ENCODE measurements at regions not wholly inside any gene's neighbourhood (a gene's known extent, or its start where the extent isn't known, plus 50 kb on each side); places are given as distances from the start of the nearest gene placed in this dataset.
A peak's percentile ranks its signal among the peaks of the same experiment; 100 is the strongest.
"Not testable (repeated sequence)": the region's sequence is repeated elsewhere in the genome, so short reads cannot be mapped to it uniquely, and the experiment has no call there.

GRCh38 chr2:91839904-91840868 lies 3031.0 kb upstream of the TEKT4 start:
- peak; percentile 2 for DNase-seq (ENCODE audit: low spot score)

DNA sequence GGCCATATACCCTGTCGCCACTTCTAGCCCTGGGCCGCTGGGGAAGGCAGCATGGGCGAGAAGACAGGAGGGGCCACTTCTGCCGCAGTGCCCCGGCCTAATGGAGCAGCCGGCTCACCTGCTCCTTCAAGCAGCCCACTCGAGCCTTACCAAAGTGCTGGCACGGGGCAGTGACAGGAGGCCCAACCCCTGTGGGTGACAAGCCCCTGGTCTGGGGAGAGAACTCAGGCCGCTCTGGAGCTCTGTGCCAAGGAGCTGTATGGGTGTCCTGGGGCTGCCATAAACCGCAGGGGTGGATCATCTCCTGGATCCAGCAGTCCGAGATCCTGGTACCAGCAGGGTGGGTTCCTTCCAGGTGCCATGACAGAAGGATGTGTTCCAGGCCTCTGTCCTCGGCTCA lies 3029.0 kb upstream of the TEKT4 start:
- not testable (repeated sequence) for DNase-seq (ENCODE audit: low spot score)

DNA sequence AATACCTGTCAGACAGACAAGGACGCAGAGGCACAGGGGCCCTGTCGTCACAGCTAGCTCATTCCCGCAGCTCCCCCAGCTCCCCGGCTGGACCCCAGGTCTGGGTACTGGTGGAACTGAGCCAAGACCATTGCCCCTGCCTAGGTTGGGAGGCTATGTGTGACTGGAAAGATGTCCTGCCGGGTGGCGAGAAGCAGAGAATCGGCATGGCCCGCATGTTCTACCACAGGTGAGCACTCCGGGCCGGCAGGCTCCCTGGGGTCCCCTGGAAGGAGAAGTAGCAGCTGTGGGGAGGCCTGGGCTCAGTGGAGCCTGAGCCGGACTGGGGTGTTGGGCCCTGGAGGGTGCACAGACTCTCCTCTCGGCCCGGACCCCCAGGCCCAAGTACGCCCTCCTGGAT lies 3028.3 kb upstream of the TEKT4 start:
- not testable (repeated sequence) for DNase-seq (ENCODE audit: low spot score)

GRCh38 chr2:91843723-91844450 lies 3027.3 kb upstream of the TEKT4 start:
- not testable (repeated sequence) for DNase-seq (ENCODE audit: low spot score)

DNA sequence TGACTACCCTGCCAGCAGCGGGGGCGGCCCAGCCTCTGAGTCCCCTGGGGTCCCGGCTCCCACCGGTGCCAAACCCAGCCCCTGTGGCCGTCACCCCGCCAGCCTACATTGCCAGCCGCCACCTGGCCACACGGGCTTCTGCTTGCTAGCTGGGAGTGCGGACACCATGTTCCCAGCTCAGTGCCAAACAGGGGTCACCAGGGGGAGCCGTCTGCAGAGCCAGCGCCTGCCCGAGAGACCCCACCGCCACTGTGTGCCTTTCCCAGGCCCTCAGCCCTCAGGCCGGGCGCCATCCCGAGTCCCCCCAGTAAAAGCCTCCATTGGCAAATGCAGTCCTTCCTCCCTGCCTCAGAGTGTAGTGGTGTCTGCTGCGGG lies 3026.8 kb upstream of the TEKT4 start:
- DNase-seq (ENCODE audit: low spot score) = not testable (repeated sequence)

GRCh38 chr2:91846388-91846787 lies 3024.8 kb upstream of the TEKT4 start:
- not testable (repeated sequence) for DNase-seq (ENCODE audit: low spot score)

- not testable (repeated sequence) for DNase-seq (ENCODE audit: low spot score)
Measured at GRCh38 chr2:91851689-91852420, 3019.4 kb upstream of the TEKT4 start.

- not testable (repeated sequence) for DNase-seq (ENCODE audit: low spot score)
Measured at GRCh38 chr2:91856971-91857370, 3014.3 kb upstream of the TEKT4 start.

DNA sequence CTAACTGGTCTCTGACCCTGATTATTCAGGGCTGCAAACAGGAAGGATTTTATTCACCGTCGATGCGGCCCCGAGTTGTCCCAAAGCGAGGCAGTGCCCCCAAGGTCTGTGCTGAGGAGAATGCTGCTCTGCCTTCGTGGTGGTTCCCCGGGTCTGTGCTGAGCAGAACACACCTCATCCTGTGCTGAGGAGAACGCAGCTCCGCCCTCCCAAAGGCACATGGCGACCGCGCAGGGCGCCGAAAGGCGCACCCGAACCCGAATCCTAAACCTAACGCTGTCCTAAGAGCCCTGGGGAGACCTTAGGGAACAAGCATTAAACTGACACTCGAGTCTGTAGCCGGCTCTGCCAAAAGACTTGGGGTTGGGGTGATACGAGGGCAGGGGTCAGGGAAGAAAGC lies 3013.5 kb upstream of the TEKT4 start:
- DNase-seq (ENCODE audit: low spot score) = not testable (repeated sequence)

GRCh38 chr2:91871716-91872115 lies 2999.5 kb upstream of the TEKT4 start:
- DNase-seq (ENCODE audit: low spot score) = not testable (repeated sequence)

DNA sequence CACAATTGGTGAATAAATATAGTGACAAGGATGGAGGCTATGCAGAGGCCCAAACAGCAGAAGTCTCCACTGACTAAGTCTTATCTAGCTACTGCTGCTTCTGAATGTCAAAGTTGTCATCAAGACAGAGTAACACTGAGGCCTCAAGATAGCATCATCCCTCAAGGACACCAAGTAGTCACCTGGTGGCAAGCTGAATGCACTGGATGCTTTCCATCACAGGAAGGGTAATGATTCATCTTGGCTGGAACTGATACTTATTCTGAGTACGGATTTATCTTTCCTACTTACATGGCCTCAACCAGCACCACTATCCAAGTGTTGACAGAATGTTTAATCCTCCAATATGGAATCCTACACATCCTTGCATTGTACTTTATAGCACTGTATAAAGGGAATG lies 2997.8 kb upstream of the TEKT4 start:
- not testable (repeated sequence) for DNase-seq (ENCODE audit: low spot score)

DNA sequence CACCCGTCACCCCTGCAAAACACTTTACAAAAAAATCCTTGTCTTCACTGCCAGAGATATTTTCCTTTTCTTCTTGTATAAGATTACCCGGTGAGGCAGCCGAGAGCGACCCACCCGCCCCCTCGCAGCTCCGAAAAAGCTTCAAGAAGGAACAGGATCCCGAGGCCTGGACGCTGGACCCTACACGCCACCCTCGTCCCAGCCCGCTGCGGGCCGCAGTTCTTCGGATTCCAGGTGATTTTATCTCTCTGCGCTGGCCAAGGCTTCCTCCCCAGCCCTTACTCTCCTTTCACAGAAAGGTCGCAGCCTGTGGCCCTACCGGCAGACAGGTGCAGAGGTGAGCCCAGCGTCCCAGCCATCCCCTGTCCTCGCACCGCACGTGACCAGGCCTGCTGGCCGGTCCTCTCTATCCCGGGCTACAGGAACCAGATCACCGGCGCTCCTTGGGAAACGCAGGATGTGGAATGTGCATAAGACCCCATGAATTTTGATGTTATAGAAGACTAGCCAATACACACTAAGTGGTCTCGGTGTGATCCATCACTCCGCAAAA lies 2993.5 kb upstream of the TEKT4 start:
- not testable (repeated sequence) for DNase-seq (ENCODE audit: low spot score)

DNA sequence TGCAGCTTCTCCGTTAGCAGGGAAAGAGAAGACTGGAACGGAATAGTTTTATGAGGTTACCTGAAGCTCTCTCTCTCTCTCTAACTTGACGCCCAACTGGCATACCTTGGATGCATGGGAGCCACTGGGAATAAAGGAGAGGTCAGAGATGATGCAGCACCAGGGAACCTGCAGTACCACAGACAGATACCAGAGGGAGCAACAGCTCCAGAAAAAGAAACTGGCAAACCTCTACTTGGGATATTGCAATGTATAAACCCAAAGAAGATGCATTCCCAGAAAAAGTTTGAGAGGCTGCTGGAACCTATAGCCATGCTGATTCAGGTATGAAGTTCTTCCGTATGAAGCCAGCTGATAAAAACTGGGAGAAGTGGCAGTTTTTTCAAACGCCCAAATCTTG lies 2976.1 kb upstream of the TEKT4 start:
- DNase-seq (ENCODE audit: low spot score) = not testable (repeated sequence)

DNA sequence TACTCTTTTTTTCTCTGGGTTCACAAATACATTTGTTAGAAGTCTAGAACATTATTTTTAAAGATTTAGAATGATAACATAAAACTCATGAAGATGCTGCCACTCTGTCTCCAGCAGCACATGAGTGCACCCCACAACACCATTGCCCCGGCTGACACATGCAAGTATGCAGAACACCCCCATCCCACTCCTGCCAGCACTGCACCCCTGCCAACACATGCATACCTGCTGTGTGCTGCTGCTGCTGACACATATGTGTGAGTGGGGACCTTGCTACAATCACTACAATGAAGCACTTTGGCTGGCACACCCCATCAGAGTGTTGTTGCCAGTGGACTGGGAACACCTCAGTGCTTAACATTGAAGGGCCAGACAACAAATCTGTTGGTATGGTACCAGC lies 2953.6 kb upstream of the TEKT4 start:
- DNase-seq (ENCODE audit: low spot score) = not testable (repeated sequence)

All from GM03348 (cell line).